GM18519 (cell line): ENCODE measurements at regions not wholly inside any gene's neighbourhood (a gene's known extent, or its start where the extent isn't known, plus 50 kb on each side); places are given as distances from the start of the nearest gene placed in this dataset.

Experiments
- ATAC-seq: cut with Tn5 transposase; IDR thresholded peaks from one replicate; pipeline ENCODE4 v1.9.1; 2021; ENCODE audit warnings: mild to moderate bottlenecking, moderate library complexity; ENCODE audit not compliant: unreplicated experiment, low FRiP score

DNA sequence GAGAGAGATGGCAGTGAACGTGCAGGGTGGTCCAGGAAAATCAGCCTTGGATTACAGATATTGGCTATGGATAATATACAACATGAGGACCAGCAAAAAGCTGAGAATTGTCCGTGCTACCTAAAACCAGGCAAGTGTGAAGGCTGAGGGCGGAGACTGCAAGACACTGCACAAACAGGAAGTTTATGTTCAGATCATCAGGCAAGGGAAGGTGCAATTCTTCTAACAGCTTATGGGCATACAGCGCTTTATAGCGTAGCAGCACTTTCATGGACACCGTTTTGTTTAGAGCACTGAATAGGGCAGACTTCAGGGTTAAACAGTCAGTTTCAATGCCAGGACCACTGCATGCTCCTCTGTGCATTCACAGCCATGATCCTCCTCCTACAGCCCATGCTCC is 93.1 kb upstream of the TMEM45B start:
- ATAC-seq: no peak

DNA sequence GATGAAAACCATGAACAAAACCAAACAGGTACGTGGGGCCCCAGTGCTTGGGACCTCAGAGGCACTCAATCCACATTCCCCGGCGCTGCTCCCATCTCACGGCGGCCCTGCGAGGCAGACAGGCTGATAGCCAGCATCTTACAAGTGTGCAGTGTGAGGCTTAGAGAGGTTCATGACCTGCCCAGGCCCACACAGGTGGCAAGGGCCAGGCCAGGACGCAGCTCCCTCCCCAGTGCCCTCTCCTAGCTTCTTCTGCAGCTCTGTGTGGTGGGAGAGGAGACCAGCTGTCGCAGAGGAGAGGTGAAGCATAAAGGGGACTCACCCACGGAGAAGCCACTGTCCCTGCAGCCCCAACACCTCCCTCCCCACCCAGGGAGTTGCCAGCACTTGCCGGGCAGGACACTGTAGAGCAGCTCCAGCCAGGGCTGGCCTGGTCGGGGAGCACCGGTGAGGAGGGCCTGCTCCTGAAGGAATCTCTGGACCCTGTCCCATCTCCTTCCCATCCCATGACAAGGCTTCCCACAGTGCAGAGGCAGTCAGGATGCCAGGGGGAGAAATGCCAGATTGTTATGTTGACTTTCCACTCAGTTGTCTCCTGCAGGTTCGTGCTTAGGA is 92.4 kb upstream of the TMEM45B start:
- no peak for ATAC-seq

DNA sequence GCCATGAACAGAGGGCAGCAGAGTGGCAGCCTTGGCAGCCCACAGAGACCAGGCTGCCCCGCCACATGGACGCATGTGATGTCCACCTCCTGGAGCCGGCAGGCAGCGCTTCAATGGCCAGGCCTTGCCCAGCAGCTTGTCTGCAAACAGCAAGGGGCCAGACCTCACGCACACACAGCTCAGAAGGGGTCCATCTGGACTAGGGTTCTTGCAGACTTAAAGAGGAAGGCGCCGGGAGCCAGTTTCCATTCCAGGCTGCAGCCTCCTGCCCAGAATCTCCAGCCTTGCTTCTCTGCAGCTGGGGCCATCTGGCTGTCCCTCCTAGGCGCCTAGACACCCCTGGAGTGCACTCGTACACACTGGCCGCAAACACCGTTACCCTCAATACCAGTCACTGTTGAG is 91.9 kb upstream of the TMEM45B start:
- no peak for ATAC-seq

DNA sequence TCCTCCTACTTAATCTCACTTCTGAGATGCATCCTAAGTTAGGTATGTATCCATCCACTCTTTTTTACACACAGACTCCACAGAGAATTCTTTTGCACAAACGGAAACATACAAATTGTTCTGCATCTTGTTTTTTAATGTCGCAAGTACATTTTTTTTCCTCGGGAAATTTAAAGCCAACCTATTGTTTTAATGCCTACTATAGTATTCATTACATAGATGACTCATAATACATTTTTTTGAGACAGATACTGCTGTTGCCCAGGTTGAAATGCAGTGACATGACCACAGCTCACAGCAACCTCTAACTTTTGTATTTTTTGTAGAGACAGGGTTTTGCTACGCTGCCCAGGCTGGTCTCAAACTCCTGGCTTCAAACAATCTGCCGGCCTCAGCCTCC is 90.8 kb upstream of the TMEM45B start:
- no peak for ATAC-seq

DNA sequence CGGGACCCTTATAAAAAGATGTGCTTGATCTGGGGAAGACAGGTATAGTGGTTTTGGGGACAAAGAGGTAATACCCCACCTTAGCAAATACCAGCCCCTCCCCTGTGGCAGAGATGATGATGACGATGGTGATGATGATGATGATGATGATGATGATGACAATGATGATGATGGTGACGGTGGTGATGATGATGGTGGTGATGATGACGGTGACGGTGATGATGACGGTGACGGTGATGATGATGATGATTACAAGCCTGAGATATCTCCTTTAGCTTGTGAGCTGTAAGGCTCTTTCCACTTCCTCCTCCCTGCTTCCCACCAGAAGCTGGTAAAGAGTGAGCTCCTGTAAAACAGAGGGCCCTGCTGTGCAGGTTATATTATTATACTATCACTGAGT is 89.5 kb upstream of the TMEM45B start:
- ATAC-seq: no peak

DNA sequence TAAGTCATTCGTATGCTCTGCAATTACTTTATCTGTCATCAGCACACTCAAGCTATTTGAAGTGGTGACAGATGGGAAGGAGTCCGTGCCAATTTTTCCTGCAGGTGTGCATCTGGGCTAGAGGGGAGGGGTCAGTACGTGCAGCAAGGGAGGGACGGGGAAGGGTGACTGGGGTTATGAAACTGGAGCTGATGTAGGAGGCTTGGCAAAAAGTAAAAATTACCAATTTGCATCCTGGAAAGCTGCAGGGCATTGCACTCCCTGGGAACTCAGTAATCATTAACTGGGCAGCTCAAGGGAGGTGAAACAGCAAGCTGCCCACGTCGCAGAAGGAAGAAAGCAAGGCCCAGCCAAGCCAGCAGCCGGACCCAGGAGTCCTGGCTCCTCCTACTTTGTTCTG is 87.1 kb upstream of the TMEM45B start:
- no peak for ATAC-seq

DNA sequence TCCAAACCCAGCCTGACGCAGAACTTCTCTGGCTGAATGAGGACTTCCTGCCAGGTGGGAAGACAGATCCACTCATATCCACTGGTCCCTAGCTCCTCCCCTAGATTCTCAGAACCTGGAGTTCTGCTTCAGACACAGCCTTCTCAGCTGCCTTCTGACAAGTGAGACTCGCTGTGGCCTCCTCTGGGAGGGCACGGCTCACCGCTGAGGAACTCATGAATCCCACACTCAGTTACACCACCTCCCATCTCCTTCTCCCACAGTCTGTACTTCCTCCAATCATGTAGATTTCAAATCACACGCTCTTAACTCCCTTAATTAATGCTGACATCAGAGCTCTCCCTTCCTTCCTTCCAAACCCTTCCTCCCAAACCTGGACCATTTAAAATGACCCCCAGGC is 86.4 kb upstream of the TMEM45B start:
- no peak for ATAC-seq

DNA sequence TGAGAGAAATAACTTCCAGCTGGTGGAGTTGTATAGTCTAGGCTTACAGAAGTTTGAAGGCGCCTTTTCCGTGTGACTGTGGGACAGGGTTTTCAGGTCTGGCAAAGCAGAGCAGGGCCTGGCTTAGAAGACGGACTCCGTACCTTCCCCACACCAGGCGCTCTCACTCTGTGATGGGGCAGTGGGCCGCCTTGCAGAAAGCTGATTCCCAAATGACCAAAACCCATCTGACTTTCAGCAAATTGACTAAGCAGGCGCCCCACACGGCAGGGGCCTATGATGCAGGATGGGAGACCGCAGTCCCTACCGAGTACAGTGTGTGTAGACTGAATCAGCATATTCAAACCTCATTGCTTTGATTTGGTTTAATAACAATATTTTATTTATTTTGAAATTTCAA is 85.8 kb upstream of the TMEM45B start:
- ATAC-seq: no peak

DNA sequence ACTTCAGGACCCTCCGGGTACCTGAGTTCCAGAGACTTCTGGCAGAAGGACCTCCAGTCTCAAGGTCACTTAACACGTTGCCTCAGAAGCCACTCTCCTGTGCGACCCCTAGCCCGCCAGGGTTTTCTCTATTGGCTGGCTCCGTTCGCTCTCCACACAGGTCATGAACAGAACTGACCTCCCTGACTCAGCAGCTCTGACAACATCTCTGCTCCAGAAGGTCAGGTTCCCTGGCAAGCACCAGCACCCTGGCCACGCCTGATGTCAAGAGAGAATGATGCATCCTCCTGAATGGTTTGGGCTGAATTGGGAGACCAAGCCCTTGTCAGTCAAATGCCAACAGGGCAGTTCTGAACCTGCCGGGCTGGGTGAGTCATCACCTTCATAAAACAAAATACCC is 84.3 kb upstream of the TMEM45B start:
- no peak for ATAC-seq

DNA sequence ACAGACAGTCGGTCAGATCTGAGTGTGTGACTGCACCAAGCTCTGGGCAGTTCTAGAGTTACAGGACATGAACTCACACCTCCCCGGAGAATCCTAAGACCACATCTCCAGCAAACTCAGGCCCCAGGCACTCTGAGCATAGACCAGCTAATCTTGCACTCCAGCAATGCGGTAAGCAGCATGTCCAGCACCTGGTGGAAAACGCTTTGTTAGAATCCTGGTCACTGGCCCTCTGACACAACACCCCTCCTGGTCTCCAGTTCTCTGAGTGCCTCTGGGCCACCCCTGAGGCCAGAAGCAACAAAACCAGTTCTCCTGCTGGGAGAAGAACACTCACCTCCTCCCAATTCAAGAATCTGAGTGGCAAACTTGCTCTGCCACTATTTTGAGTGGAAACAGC is 82.7 kb upstream of the TMEM45B start:
- ATAC-seq: no peak

DNA sequence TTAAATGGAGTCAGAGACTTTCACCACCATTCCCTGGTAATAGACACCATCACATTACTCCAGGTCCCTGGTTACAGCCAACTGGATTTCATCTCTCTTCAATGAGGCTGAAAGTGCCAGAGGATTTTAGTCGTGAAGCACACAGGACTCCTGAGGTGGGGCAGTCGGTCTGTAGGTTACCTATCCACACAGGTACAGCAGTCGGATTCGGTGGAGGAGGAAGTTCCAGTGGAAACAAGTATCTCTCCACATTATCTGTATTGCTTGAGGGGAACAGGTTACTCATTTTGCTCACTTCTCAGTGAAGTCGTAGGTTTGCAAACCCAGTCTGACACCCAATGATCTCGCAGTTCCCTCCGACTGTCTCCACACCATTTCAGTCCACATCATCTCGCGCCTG is 82.3 kb upstream of the TMEM45B start:
- no peak for ATAC-seq

DNA sequence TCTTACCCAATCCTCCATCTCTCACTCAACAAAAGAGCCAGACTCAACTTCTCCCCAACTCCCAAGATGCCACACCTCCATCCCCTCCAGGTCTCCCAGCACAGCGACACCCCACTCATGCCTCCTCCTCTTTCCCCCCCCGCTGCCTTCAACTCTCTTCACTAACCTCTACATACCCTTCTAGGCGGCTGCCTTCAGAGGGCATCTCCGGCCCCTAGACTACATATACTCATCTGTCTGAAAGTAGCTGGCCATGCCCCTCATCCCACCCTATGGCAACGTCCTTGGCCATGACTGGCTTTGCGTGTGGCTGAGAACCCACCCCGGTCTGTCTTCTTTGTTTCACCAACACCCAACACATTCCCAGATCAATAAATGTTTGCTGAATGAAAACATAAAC is 81.7 kb upstream of the TMEM45B start:
- no peak for ATAC-seq

DNA sequence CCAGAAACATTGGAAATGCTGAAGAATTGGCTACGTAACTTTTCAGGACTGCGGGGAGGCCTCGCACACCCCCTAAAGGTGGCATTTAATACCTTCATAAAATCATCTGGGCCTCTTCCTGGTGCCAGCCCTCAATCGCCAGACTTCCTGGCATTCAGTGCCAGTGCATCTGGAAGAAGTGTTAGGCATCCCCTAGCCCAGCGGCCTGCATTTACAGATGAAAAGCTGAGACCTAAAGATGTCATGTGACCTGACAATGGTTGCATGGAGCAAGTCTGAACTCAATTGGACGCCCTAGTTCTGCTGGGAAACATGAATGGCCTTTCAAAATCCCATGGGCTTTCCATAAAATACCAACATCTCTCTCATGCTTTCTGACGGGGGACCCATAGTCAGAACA is 81.0 kb upstream of the TMEM45B start:
- no peak for ATAC-seq

DNA sequence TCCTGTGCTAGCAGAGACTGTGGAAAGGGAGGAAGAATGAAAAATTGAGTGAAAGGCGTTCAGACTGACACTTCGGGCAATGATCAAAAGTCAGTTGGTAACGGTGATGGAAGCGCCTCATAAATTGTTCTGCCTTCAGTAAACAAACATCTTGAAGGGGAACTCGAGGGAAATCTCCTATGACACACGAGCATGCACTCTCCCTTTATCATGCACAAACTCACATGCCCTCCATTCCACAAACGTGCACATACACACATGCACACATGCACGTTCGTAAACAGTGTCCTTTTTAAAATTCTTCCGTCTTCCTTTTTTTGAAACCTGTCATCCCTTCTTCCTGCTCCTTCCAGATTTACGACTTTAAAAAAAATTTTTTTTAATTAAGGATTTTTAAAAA is 77.8 kb upstream of the TMEM45B start:
- ATAC-seq: no peak

DNA sequence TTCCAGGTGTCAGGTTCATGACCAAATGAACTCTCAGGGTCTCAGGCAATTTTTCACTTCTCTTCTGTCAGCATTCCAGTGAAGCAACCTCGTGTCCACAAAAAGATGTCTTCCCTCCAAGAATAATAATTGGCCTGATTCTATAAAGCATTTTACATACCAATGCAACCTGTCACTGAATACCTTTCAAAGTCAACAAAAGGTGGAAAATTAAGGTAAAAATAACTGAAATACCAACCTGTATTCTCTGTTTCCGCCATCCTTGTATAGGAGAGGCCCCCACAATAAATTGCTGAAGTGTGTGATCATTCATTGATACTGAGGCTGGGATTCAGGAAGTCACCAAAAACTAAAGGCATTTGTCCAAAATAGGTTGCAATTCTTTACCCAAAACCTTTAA is 77.4 kb upstream of the TMEM45B start:
- ATAC-seq: no peak

DNA sequence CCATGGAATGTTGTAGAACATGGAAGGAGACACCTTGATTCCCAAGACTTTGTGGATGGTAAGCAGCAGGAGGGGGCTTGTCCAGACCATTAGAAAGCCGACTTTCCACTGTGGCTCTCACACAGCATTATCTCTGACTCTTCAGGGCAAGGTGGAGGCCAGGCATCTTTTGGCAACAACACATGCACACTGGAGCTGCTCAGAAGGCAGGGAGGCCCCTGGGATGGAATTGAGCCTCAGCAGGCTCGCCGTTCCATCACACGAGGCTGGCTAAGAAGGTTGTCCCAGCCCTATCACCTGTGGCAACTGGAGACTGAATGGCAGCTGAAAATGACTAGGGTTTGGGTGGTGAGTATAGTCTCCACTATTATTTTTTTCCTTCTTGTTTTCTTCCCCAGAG is 76.3 kb upstream of the TMEM45B start:
- no peak for ATAC-seq

DNA sequence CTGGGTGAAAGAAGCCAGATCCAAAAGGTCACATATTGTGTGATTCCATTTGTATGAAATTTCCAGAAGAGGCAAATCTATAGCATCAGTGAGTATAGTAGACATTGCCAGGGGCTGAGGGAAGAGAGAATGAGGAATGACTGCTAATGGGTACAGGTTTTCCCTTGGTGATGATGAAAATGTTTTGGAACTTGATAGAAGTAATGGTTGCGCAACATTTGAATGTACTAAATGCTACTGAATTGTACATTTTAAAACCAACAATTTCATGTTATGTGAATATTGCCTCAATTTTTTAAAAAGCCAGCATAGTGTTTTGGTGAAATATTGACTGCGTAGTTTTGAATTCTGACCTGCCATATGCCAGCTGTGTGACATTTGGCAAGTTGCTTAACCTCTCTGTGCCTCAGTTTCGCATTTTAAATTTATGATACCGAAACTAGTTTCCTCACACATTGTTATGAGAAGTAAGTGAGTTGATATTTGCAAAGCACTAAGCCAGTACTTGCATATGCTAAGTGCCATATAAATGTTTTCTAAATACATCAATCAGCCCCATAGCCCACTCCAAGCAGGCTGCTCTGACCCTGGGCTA is 75.4 kb upstream of the TMEM45B start:
- no peak for ATAC-seq

DNA sequence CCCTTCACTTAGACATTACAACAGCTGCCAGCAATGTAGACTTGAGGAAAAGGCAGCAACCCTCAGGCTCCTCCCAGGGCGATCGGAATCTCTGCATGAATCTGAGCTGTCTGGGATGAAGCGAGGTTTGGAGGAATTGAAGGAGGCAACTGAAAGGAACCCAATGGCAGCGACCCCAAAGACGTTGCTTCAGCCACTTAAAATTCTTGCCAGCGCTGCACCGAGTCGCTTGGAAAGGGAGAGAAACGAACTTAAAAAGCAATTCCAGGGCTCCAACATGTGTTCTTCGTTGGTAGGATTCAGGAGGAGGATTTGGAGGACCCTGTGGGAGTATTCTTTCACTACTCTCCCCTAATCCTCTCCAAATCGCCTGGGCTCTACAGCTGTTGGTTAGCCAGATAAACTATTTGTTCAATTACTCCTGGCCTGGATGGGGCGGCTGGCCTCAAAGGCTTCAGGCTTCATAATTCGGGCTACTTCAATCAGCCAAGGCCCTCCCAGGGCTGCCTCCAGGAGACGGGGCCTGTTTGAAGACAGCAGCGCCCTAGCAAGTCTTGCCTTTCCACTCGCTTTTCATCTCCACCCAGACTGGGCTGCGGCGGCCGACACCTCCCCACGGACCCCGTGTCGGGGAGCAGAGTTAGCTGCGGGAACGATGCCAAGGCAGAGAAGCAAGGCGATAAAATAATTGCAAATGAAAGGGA is 72.4 kb upstream of the TMEM45B start:
- no peak for ATAC-seq

DNA sequence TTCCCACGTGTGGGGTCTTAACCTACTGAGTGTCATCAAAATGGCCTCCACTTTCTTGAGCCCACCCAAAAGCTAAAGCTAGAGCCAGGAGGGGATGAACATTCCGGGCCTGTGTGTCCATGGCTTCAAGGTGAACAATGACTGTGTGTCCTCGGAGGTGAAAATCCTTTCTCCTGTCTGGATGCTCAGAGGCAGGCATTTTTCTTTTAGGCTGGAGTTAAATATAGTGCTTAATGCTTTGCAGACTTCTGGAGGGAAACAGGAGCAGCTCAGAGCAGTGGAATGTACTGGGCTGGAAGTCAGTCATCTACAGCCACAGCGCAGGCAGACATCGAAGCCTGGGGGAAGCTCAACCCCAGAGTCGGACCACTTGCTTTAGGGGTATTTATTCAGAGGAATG is 68.6 kb upstream of the TMEM45B start:
- no peak for ATAC-seq

DNA sequence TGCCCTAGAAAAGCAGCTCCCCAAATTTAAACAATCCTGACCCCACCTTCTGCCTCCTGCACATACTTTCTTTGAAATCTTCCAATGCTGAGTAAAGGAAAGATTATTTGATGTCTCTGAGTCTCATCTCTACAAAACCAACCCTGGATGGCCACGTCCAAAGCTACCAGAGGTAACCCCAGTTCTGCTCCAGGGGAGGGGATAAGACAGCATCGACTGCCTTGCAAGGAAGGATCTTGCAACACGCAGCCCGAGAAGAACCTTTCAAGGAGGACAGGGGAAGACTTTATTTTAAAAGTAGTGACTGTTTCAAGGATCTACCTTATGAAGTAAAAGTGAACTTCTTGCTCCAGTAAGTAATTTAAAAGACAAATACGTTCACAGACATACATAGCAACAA is 66.5 kb upstream of the TMEM45B start:
- ATAC-seq: no peak

DNA sequence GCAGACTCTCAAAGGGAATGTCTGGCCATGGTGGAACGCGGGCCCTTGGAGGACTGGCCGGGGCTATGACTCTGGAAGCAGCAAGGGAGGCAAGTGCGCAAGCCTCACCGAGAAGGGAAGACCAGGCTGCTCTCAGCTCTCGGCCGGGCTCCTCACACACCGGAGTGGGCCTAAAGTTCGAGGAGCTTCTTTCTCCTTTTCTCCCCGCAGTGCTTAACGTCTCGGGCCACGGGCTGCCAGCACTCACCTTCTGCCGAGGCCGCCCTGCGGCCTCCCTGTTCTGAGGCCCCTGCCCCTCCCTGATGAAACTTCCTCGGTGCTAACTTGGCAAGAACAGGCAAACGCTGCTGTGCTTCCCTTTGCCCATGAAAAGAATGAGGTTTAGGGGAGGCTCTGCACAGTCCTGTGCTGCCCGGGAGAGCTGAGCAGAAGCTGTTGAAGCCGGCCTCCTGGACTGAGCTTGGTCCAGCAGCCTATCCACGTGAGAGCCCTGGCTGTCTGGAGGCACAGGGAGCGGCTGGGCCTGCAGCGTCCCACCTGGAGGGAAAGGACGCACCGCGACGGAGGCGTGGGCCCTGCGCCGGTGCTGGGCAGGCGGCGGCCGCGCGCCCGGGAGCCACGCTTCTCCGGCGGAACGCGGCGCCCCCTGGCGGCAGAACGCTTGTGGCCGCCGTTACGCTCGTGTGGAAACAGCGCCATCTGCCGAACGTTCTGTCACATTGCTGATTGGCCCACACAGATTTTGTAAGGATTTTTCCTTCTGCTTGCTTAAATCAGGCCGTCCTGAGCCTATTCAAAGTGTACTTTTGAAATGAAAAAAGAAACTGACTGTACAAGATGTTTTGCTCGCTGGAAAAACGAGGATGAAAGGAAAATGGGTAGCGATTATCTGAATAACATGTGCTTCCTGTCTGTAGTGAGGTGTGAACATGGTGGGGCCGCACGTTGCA is 65.0 kb upstream of the TMEM45B start:
- ATAC-seq: peak; percentile 82
